Natural killer cell (primary cell): ENCODE measurements at regions not wholly inside any gene's neighbourhood (a gene's known extent, or its start where the extent isn't known, plus 50 kb on each side); places are given as distances from the start of the nearest gene placed in this dataset.

Experiments
- ATAC-seq, 3 donors: fragments of 150-1000 bp in 2 of 3; fragments of 200-7000 bp in 1 of 3; cut with Tn5 transposase; 1 replicate in 1 of 3; 2 replicates in 2 of 3; pipeline ENCODE4 v1.10.0; 2021; ENCODE audit warnings: mild to moderate bottlenecking in 2 of 3, moderate library complexity in 2 of 3
- DNase-seq, 2 donors: peaks; one replicate each; pipeline versions ENCODE4 v3.0.0 to v3.0.0-alpha.2; 2013 to 2021; ENCODE audit warnings: mixed read lengths in 1 of 2
- H3K27ac ChIP-seq: one replicate; pipeline ENCODE4 v1.5.1; 2013; ENCODE audit warnings: mild to moderate bottlenecking, low read length
- H3K27me3 ChIP-seq: one replicate; pipeline ENCODE4 v1.6.1; 2013; ENCODE audit warnings: low read length; ENCODE audit not compliant: control insufficient read depth, insufficient read depth
- H3K36me3 ChIP-seq: one replicate; pipeline ENCODE4 v1.6.1; 2013; ENCODE audit warnings: low read length; ENCODE audit not compliant: control insufficient read depth, insufficient read depth
- H3K4me1 ChIP-seq: one replicate; pipeline ENCODE4 v1.6.1; 2013; ENCODE audit warnings: low read length; ENCODE audit not compliant: control insufficient read depth, insufficient read depth
- H3K4me3 ChIP-seq: one replicate; pipeline ENCODE4 v1.5.1; 2013; ENCODE audit warnings: low read length
- H3K9me3 ChIP-seq: one replicate; pipeline ENCODE4 v1.6.1; 2013; ENCODE audit warnings: low read length; ENCODE audit not compliant: control insufficient read depth, insufficient read depth
- H3K27ac Mint-ChIP-seq, 2 donors: one replicate each; pipeline ENCODE4 v1.8.0; 2022; ENCODE audit warnings: mild to moderate bottlenecking in 2 of 2, mixed read lengths in 2 of 2, moderate library complexity in 1 of 2
- H3K27me3 Mint-ChIP-seq, 2 donors: one replicate each; pipeline ENCODE4 v1.8.0; 2022; ENCODE audit warnings: low read depth in 2 of 2, mixed read lengths in 2 of 2
- H3K36me3 Mint-ChIP-seq: one replicate; pipeline ENCODE4 v1.8.0; 2022; ENCODE audit warnings: mixed read lengths
- H3K4me1 Mint-ChIP-seq, 2 donors: one replicate each; pipeline ENCODE4 v1.8.0; 2022; ENCODE audit warnings: mixed read lengths in 2 of 2
- H3K4me3 Mint-ChIP-seq: one replicate; pipeline ENCODE4 v1.8.0; 2022; ENCODE audit warnings: mild to moderate bottlenecking, moderate library complexity, mixed read lengths
- H3K9me3 Mint-ChIP-seq, 2 donors: one replicate each; pipeline ENCODE4 v1.8.0; 2022; ENCODE audit warnings: mixed read lengths in 2 of 2
- CTCF ChIP-seq: fragments of 200-600 bp; IDR thresholded peaks from one replicate; pipeline ENCODE4 v1.8.0; 2022; ENCODE audit warnings: antibody characterized with exemption
- WGBS: methylation state at CpG from one replicate; pipeline ENCODE4 v1.1.7; 2013; ENCODE audit warnings: missing lambda C conversion rate; ENCODE audit not compliant: insufficient coverage; 5-methylcytosine and 5-hydroxymethylcytosine counted together
- intact Hi-C: fragments of 100-400 bp; cut with micrococcal nuclease; formaldehyde crosslinking; loops from one replicate; pipeline ENCODE4 v1.14.2; 2022

GRCh38 chr9:135370411-135371375 is 108.9 kb upstream of the PPP1R26 start:
- Mint-ChIP-seq H3K9me3 (no peaks in the 10 kb centered on the region), H3K27ac (no peak overlapping the region), H3K36me3 (no peaks in the 10 kb centered on the region), H3K4me3 (no peak overlapping the region), H3K27me3 (no peaks in the 10 kb centered on the region), H3K4me1 (no peaks in the 10 kb centered on the region)
- Histone ChIP-seq H3K27ac (no peak overlapping the region), H3K4me1 (no peaks in the 10 kb centered on the region), H3K9me3 (no peaks in the 10 kb centered on the region), H3K36me3 (no peaks in the 10 kb centered on the region), H3K27me3 (no peaks in the 10 kb centered on the region), H3K4me3 (no peak overlapping the region)
- DNase-seq (no peak), ATAC-seq (no peak)
- TF ChIP-seq CTCF, result no peak
- intact Hi-C loops, result no loop called here
- WGBS, result 77% methylated on average over 33 of the region's 33 CpGs

GRCh38 chr9:135371535-135371934 is 108.0 kb upstream of the PPP1R26 start:
- no peak overlapping the region for H3K4me3 ChIP-seq
- intact Hi-C loops, result no loop called here
- no peaks in the 10 kb centered on the region for H3K27me3 Mint-ChIP-seq
- no peaks in the 10 kb centered on the region for H3K9me3 Mint-ChIP-seq
- H3K36me3 ChIP-seq, result no peaks in the 10 kb centered on the region
- no peak overlapping the region for H3K4me3 Mint-ChIP-seq
- no peak overlapping the region for H3K27ac Mint-ChIP-seq
- DNase-seq, result no peak
- no peaks in the 10 kb centered on the region for H3K4me1 Mint-ChIP-seq
- no peaks in the 10 kb centered on the region for H3K4me1 ChIP-seq
- no peak for TF ChIP-seq CTCF
- 91% methylated on average over 12 of the region's 12 CpGs for WGBS
- no peak for ATAC-seq
- H3K36me3 Mint-ChIP-seq, result no peaks in the 10 kb centered on the region
- H3K9me3 ChIP-seq, result no peaks in the 10 kb centered on the region
- no peaks in the 10 kb centered on the region for H3K27me3 ChIP-seq
- no peak overlapping the region for H3K27ac ChIP-seq

- Histone ChIP-seq H3K4me1 (no peaks in the 10 kb centered on the region), H3K36me3 (no peaks in the 10 kb centered on the region), H3K27me3 (no peaks in the 10 kb centered on the region), H3K9me3 (no peaks in the 10 kb centered on the region), H3K4me3 (no peak overlapping the region), H3K27ac (no peak overlapping the region)
- no peak for TF ChIP-seq CTCF
- no peaks in the 10 kb centered on the region for H3K36me3 Mint-ChIP-seq
- no peaks in the 10 kb centered on the region for H3K27me3 Mint-ChIP-seq
- H3K4me1 Mint-ChIP-seq, result no peaks in the 10 kb centered on the region
- H3K4me3 Mint-ChIP-seq, result no peak overlapping the region
- intact Hi-C loops, result no loop called here
- DNase-seq (no peak), ATAC-seq (no peak)
- H3K9me3 Mint-ChIP-seq, result no peaks in the 10 kb centered on the region
- no peak overlapping the region for H3K27ac Mint-ChIP-seq
- WGBS, result 80% methylated on average over 16 of the region's 16 CpGs
These were observed 107.5 kb upstream of the PPP1R26 start for GRCh38 chr9:135372036-135372435.
